BJ (cell line): ENCODE measurements at regions not wholly inside any gene's neighbourhood (a gene's known extent, or its start where the extent isn't known, plus 50 kb on each side); places are given as distances from the start of the nearest gene placed in this dataset.

Experiments used
- CTCF ChIA-PET: fragments of 350-600 bp; formaldehyde crosslinking; extraction: SDS; loops from one replicate; lab custom pipeline; 2021; ENCODE audit warnings: antibody characterized with exemption, inconsistent platforms; lab: Yijun Ruan, JAX
- POLR2A ChIA-PET: fragments of 300-600 bp; sonication (Branson Sonifier 250); formaldehyde crosslinking; extraction: SDS; loops from one replicate; lab custom pipeline; 2021; ENCODE audit warnings: antibody characterized with exemption; lab: Charles Lee
- DNase-seq: peaks from one replicate; pipeline ENCODE4 v3.0.0-alpha.2; 2011; ENCODE audit warnings: low read depth
- H3K27me3 ChIP-seq: 2 replicates; pipeline ENCODE4 v1.6.0; 2011; ENCODE audit warnings: low read length; ENCODE audit not compliant: control insufficient read depth, insufficient read depth
- H3K36me3 ChIP-seq: 2 replicates; pipeline ENCODE4 v1.5.1; 2011; ENCODE audit warnings: low read length; ENCODE audit not compliant: control insufficient read depth, insufficient read depth
- H3K4me3 ChIP-seq: 2 replicates; pipeline ENCODE4 v1.5.1; 2011; ENCODE audit warnings: low read depth, mild to moderate bottlenecking, control low read depth, low read length
- TF ChIP-seq, protein P1 (sequence below): IDR thresholded peaks from 2 replicates; pipeline ENCODE4 v1.5.1; 2011; ENCODE audit warnings: low read depth, mild to moderate bottlenecking, control low read depth, inconsistent platforms, low read length, moderate library complexity; ENCODE audit not compliant: insufficient read depth

DNA sequence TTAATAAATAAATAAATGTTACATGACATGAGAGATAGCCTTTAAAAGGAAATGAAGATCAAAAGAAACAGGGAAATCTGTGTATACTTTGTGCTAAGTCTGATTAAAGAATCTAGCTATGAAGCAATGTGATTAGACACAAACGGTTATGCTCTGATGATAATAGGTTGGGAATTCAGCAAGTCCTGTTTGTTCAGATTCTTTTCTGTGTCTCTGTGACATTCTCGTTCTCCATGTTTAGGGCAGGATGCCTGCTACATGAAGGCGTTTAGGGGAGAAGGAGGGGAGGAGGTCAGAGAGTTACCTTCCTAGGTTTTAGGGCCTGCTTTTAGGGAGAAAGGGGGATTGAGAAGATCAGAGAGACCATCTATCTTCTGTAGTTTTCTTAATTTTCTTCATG is 555.3 kb downstream of the DNAJB9 start:
- TF ChIP-seq, protein P1, sequence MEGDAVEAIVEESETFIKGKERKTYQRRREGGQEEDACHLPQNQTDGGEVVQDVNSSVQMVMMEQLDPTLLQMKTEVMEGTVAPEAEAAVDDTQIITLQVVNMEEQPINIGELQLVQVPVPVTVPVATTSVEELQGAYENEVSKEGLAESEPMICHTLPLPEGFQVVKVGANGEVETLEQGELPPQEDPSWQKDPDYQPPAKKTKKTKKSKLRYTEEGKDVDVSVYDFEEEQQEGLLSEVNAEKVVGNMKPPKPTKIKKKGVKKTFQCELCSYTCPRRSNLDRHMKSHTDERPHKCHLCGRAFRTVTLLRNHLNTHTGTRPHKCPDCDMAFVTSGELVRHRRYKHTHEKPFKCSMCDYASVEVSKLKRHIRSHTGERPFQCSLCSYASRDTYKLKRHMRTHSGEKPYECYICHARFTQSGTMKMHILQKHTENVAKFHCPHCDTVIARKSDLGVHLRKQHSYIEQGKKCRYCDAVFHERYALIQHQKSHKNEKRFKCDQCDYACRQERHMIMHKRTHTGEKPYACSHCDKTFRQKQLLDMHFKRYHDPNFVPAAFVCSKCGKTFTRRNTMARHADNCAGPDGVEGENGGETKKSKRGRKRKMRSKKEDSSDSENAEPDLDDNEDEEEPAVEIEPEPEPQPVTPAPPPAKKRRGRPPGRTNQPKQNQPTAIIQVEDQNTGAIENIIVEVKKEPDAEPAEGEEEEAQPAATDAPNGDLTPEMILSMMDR = no peak
- Histone ChIP-seq H3K36me3 (no peaks in the 10 kb centered on the region), H3K4me3 (no peak overlapping the region), H3K27me3 (no peaks in the 10 kb centered on the region)
- POLR2A ChIA-PET = no interaction called here
- CTCF ChIA-PET = no interaction called here
- DNase-seq = no peak

DNA sequence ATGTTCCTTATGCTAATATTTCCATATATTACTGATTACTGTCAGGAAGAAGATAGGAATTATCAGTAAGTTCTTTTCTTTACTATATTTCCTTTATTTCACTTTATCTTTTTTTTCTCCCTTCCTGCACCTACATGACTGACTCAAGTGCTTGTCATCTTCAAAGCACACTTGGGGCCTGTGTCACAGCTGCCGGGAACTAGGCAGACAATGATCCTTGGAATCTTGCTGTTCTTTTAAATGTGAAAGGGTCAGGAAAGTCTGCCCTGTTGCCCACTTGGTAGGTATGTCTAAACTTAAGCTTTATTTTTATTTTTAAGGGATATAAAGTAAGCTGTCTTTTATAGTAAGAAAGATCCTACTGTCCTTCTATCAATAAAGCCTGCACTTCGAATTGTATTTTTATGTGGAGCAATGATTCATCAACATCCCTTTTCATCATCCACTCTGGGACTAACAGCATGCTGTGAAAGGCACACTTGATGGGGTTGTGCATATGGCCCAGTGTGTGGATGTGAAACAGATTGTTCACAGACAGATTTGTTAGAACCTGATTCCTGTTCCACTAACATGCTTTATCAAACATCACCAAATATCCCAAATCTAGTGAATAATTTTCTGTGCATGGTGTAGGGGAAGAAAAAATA is 556.9 kb downstream of the DNAJB9 start:
- ChIA-PET CTCF (no interaction called here), POLR2A (no interaction called here)
- no peaks in the 10 kb centered on the region for H3K36me3 ChIP-seq
- TF ChIP-seq, protein P1 = no peak
- no peaks in the 10 kb centered on the region for H3K27me3 ChIP-seq
- H3K4me3 ChIP-seq = no peak overlapping the region
- no peak for DNase-seq

DNA sequence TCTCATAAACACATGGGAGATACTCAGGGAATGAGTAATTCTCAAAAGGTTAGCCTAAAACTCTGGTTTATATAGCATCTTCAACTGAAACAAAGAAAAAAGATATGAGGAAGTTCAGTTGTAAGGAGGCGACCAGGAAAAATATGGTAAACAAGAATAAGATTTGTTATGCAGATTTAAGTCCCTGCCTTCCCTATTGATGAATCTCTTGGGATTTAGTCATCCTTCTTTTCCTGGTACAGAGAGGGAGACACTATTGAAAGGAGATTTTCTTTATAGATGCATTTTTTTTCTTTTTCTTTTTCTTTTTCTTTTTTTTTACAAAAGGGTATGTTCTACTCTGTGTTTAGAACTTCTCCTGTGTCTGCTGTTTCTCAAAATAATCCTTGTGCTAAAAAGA is 557.5 kb downstream of the DNAJB9 start:
- no peaks in the 10 kb centered on the region for H3K36me3 ChIP-seq
- POLR2A ChIA-PET = no interaction called here
- TF ChIP-seq, protein P1 = no peak
- CTCF ChIA-PET = no interaction called here
- DNase-seq = no peak
- H3K4me3 ChIP-seq = no peak overlapping the region
- H3K27me3 ChIP-seq = no peaks in the 10 kb centered on the region

DNA sequence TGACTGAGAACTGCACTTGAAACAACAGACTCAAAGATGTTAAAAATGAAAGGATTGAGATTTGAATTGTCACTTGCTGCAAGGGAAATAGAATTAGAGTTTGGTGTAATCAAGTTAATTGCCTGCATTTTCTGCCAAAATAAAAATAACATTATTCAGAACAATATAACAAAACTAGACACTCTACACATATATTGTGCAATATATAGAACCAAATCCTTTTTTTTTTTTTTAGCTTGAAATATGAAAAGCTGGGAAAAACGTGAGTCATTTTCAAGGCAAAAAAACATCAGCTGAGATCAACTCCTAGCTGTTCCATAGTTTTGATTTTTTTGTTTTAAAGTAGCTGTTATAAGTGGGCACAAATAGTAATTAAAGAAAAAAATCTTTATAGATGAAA is 561.5 kb downstream of the DNAJB9 start:
- no peak overlapping the region for H3K4me3 ChIP-seq
- TF ChIP-seq, protein P1 = no peak
- CTCF ChIA-PET = no interaction called here
- POLR2A ChIA-PET = no interaction called here
- H3K27me3 ChIP-seq = no peaks in the 10 kb centered on the region
- H3K36me3 ChIP-seq = no peaks in the 10 kb centered on the region
- DNase-seq = no peak

DNA sequence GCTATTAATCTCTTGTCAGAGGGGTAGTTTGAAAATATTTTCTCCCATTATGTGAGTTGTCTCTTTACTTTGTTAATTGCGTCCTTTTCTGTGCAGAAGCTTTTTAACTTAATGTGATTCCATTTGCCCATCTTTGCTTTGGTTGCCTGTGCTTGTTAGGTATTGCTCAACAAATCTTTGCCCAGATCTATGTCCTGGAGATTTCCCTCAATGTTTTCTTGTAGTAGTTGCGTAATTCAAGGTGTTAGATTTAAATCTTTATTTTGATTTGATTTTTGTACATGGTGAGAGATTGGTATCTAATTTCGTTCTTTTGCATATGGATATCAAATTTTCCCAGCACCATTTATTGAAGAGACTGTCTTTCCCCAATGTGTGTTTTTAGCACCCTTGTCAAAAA is 567.2 kb downstream of the DNAJB9 start:
- DNase-seq = no peak
- ChIA-PET CTCF (no interaction called here), POLR2A (no interaction called here)
- Histone ChIP-seq H3K36me3 (no peaks in the 10 kb centered on the region), H3K27me3 (no peaks in the 10 kb centered on the region), H3K4me3 (no peak overlapping the region)
- TF ChIP-seq, protein P1 = no peak
